Fibroblast of peridontal ligament (primary cell): ENCODE measurements at regions not wholly inside any gene's neighbourhood (a gene's known extent, or its start where the extent isn't known, plus 50 kb on each side); places are given as distances from the start of the nearest gene placed in this dataset.
"Not testable (repeated sequence)": the region's sequence is repeated elsewhere in the genome, so short reads cannot be mapped to it uniquely, and the experiment has no call there.

Experiments
- DNase-seq: peaks from one replicate; pipeline ENCODE4 v3.0.0-alpha.2; 2010; ENCODE audit errors: extremely low read depth

DNA sequence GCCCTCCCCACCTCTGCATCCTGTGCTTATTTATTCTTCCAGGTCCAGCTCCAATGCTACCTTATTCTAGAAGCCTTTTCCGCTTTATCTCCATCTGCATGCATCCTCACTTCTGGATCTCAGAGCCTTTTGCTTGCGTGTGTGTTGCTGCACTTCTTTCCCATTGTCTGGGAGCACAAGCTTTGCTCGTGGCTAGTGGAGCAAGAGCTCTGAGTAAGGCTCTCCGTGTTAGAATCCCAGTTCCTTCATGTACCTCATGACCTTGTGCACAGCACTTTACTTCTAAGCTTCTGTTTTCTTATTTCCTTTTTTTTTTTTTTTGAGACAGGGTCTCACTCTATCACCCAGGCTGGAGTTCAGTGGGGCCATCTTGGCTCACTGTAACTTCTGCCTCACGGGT, 140.0 kb upstream of the POU3F1 start:
- no peak for DNase-seq

DNA sequence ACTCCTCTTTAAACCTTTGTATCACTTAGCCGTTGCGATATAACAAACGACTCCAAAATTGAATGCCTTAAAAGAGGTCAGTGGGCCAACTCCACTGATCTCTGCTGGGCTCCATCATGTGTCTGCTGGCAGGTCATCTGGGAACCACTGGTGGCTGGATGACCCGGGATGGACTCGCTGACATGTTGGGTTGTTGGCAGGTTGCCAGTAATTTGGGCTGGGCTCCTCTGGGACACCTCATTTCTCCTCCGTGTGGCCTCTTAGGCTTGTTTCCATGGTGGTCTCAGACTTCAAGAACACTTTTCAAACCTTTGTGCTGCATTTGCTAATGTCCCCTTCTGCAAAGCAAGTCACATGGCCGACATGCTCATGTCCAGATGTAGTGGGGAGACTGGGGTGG, 139.3 kb upstream of the POU3F1 start:
- DNase-seq: no peak

DNA sequence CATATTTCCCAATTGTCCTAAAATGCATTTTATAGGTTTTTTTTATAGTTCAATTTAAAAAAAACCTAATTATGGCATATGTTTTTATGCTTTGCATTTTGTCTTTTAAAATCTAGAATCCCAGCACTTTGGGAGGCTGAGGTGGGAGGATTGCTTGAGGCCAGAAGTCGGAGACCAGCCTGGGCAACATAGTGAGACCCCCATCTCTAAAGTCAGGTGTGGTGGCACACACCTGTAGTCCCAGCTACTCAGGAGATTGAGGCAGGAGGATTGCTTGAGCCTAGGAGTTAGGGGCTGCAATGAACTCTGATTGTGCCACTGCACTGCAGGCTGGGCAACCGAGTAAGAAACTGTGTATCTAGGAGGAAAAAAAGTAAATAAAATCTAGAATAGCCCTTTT, 137.2 kb upstream of the POU3F1 start:
- DNase-seq: no peak

DNA sequence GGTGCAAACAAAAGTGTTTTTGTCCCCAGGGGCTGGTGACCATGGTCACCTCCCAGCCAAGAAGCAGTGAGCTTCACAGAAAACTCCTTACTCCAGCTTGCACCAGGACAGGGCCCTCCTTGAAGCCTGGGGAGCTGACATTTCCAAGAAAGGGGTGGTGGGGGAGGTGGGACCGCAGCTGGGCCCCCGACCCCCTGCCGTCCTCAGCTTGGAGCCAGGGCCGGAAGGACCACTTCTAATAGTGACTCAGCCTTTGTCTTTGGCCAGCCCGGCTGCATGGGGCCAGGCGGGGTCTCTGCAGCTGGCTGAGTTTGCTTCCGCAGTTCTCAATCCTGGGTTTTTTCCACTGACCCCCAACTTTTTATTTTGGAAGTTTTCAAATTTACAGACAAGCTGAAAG, 136.5 kb upstream of the POU3F1 start:
- DNase-seq: no peak

DNA sequence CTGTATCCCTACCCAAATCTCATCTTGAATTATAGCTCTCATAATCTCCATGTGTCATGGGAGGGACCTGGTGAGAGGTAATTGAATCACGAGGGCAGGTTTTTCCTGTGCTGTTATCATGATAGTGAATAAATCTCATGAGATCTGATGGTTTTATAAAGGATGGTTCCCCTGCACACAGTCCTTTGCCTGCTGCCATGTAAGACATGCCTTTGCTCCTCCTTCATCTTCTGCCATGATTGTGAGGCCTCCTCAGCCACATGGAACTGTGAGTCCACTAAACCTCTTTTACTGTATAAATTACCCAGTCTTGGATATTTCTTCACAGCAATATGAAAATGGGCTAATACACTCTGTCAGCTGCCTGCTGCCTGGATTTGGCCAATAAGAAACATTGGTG, 133.8 kb upstream of the POU3F1 start:
- DNase-seq: not testable (repeated sequence)

DNA sequence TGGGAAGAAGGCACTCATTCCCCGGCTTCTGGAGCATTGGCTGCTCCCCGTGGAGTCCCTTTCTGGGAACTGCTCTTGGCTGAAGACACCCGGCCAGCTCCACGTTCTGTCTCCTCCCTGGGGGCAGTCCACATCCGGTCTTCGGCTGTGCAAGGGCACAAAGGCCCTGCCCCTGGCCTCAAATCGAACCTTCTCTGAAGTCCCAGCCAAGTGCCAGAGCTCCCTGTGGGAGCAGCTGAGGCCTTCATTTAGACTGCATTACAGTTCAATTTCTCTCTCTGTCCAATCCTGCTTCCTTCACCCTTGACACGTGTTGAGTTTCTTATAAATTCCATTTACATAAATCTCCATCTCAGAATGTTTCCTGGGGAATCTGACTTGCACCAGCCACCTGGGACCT, 132.9 kb upstream of the POU3F1 start:
- no peak for DNase-seq

DNA sequence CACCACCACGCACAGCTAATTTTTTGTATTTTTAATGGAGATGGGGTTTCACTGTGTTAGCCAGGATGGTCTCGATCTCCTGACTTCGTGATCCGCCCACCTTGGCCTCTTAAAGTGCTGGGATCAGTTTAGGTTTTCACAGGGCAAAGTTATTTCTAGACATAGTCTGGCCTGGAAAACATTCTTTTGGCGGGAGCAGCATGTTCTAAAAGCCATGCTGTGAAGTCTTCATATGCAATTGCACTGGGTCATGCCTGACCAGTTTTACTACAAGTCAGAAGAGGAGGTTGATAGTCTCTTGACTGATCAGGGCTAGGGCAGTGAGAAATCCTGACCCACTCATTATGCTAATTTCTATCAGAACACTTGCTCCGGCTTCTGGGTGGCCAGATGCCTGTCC, 131.6 kb upstream of the POU3F1 start:
- DNase-seq: no peak

DNA sequence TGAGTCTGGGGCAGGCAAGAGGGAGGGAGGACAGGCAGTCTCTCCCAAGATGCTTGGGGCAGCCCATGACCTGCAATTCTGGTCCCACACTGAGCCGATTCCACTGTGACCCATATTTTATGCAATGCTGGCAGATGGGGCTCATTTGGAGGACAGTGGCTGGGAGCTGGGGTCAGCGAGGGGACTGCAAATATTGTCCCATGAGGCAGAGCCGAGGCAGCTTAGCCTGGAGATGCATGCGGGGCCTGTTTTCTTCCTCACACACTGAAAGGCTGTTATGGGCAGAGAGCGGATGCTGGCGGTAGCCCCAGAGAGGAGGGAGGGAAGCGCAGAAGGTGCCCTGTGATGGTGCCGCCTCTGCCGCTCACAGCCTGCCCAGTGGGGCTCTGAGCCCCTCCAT, 128.5 kb upstream of the POU3F1 start:
- no peak for DNase-seq

DNA sequence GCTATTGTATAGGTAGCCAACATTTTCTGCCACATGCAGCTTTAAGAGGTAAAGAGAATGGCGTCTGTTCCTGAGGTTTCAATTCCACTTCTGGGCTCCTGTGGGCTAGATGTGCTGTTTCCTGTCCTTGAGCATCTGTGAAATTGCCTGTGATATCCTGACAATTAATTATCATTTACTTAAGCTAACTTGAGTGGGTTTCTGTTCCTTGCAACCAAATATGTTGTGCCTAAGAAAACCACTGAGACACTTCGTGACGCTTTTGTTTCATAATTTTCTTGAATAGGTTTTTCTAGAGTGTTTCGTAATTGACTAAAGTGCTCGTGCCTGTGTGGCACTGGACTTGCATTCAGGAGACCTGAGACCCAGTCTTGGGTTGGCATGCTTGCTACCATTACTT, 127.3 kb upstream of the POU3F1 start:
- no peak for DNase-seq

DNA sequence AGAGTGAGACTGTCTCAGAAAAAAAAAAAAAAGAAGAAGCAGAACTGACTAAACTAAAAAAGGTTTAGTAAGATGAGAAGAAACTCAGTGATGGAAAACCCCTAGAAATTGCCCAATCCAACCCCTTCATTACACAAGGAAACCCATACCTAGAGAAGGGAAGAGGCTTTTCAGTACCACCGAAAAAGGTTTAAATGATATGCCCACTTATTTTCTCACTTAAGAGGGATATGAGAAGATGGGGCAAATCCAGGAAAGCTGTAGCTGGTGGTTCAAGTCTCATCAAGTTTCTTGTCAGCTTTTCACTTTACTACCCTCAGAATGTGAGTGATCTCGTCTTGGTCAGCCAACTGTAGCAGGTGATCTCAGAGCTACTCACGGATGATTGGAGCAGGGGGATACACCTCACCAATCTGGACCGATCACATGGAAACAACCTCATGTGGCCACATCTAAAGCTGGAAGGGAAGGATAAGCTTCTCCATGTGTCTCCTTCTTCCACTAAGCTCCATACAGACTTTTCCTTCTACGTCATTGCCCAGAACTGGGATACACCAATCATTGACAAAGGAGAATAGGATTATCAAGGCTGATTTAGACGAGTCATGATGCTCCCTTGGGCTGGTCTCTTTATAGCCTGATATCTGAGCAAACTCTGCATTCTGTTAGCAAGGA, 126.7 kb upstream of the POU3F1 start:
- no peak for DNase-seq

DNA sequence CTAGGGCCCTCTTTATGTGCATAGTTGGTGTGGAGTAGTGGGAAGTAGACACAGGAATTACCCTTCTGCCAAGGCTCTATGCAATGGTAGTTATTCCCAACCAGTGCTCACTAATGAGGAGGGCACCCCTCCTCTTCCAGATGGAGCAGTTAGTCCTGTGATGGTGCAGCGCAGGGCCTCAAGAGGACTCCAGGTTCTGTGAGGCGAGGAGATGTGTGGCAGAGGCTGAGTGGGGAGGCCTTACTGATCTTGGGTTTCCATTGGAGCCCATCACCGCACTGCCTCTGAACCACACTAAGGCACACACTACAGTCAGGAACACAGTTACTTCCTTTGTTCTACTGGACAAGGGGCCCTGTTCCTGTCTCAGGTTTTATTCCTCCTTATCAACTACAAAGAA, 122.5 kb upstream of the POU3F1 start:
- no peak for DNase-seq

DNA sequence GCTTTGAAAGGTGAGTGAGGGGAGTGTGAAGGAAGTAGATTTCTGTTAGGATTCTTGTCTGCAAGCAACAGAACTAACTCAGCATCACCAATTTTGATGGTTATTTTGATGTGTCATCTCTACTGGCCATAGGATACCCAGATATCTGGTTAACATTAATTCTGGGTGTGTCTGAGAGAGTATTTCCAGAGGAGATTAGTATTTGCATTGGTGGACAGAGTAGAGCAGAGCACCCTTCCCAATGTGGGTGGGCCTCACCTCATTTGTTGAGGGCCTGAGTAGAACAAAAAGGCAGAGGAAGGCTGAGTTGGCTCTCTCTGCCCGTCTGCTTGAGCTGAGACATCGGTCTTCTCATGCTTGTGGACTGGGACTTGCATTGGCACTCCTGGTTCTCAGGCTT, 121.8 kb upstream of the POU3F1 start:
- no peak for DNase-seq

DNA sequence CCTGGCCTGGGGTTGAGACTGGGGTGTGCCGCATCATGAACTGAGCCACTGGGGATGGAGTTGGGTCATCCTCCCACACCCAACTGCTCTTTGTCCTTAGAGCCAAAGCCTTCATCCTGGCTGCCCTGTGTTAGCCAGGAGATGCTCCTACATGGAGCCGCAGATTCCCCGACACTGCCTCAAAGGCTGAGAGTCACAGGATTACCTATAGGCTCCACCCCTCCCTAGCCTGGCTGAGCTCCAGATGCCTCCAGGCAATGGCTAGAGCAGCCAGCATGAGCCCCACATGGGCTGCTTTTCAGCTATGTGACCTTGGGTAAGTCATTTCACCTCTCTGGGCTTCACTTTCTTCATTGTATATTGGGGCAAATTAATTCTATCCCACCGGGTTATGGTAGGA, 119.9 kb upstream of the POU3F1 start:
- no peak for DNase-seq

DNA sequence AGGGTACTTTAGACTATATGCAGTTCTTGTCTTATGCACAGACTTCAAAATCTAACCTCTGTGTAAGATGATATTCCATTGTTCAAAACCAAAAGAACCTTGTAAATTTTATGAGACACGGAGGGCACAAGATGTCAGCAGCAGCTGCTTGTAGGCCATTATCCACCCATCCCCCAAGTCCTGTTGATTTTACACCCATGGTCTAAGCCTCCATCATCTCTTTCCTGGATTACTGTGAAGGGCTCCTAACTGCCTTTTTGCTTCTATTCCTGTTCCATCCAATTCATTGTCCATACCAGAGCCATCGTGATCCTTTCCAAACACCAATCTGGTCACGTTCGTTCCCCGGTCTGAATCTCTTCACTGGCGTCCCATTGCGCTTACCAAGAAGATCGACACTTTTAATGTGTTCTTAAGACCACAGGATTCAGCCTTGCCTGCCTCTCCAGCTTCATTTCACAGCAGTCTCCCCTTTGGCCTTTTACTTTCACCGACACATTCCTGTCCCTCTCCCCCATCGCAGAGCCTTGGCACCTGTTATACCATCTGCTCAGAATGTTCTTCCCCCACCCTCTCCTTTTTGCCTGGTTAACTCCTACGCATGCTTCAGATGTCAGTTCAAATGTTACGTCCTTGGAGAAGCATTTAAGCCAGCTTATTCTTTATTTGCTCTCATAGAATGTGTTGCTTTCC, 107.3 kb upstream of the POU3F1 start:
- DNase-seq: no peak

DNA sequence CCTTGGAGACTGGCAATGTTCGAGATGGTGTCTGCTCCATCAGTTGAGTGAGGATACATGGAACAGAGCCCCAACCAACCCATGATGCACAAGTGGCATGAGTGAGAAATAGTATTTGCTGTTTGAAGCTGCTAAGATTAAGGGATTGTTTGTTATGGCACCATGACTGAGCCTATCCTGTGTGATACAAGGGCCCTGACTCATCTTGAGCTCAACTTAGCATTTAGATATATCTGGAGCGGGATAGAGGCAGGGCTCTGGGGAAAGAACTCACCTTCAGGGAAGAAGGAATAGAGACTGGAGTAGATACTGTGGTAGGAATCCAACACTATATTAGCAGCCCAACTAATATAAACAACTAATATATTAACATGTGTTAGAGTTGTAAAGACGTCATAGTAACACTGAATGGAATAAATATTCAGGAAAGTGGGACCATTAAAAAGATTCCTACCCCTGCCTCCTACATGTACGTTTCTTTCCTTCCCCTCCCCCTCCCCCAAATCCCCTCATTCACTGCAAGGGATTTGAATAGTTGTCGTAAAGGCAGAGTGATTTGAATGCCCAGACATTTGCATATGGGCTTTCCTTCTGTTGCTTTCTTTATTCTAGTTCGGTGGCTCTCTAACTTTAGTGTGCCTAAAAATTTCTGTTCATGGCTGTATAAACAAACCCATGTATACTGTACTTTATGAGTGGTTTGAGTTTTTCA, 106.6 kb upstream of the POU3F1 start:
- no peak for DNase-seq

DNA sequence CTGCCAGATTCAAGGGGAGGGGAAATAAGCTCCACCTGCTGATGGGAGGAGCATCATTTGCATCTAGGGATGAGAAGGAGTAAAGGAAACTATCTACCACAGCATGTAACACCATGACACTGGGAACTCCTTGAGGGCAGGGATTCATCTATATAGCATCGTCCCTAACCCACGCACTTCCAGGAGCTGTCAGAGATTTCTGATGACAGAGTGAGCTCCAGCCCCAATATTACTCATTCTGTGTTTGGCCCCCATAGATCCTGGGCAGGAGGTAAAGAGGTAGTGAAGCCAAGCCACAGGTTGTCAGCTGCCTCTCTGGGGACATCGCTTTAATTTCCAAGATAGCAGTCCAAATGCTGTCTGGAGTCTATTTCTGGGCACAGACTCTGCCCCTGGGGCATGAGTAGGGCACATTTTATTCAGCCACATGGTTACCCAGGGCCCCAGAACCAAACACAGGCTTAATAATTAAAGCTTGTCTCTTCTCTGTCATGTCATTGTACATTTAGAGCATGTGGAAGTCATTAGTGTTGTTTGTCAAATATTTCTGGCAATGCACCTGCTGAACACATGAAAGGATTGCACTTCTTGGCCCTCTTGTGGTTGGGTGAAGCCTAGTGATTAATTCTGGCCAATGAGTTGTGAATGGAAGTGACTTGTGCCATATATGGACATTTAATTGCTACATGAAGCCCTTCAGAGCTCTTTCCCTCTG, 105.9 kb upstream of the POU3F1 start:
- DNase-seq: no peak

DNA sequence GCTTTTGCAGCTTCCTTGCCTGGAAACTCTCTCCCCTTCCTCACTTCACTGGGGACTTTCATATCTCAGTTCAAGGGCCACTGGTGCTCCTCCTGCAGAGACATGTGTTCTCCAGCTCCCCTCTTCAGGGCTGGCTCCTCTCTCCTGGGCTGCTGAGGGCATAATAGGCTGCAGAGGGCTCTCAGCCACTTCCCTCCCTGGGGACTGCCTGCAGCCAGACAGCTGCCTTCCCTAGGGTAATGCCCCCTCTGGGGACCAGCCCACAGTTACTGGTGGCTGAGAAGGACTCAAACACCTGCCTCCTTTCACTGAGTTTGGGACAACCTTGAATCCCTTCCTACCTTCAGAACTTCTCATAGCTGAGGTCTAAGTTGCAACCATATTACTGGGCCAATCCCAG, 104.8 kb upstream of the POU3F1 start:
- no peak for DNase-seq

DNA sequence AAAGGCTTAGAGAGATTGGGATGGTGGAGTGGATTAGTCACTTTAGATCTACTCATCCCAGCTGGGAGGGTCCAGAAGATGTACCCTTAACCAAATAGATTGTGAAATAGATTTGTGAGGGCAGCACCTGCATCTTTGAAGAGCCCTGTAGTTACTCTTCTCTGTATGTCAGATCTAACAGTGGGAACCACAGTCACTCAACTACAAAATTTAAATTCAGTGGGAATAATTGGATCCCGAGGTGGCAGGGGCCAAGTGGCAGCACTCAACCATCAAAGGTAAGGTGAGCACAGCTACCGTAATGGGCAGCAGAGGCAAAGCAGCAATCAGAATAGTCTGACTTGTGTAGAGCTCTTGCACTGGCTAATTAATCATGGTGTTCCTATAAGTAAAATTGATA, 99.5 kb upstream of the POU3F1 start:
- DNase-seq: not testable (repeated sequence)

DNA sequence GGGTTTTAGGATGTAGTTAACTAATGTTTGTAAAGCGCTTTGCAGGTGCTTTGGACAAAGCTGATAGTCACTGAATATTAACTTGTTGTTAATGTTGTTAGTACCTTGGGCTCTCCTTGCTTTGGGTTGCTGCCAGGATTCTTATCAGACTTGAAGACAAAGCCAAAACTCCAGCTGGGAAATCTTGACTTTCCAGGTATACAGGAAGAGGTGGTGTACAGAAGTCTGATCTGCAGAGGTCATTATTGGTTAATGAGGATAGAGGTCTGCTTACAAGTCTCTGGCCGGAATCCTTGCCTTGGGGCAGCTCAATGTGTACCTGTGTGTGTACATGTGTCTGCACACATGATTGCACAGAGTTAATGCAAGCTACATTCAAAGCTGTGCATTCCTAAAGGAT, 96.0 kb upstream of the POU3F1 start:
- DNase-seq: no peak

DNA sequence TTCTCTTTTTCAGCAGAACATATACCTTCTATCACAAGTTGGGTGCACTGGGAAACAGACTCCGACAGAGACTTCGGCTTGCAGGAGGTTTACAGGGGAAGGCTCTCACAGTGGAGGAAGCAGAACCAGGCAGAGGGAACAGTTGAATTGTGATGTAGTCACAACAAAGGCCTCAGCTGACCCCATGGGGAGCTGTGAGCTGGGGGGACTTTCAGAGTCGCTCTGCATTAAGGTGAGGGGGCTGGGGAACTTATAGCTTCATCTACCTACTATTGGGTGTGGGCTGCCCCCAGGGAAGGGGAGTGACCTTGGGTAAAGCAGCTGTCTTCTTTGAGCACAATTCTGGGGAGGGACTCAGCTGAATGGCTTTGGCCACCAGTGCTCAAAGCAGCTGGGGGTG, 94.9 kb upstream of the POU3F1 start:
- no peak for DNase-seq

DNA sequence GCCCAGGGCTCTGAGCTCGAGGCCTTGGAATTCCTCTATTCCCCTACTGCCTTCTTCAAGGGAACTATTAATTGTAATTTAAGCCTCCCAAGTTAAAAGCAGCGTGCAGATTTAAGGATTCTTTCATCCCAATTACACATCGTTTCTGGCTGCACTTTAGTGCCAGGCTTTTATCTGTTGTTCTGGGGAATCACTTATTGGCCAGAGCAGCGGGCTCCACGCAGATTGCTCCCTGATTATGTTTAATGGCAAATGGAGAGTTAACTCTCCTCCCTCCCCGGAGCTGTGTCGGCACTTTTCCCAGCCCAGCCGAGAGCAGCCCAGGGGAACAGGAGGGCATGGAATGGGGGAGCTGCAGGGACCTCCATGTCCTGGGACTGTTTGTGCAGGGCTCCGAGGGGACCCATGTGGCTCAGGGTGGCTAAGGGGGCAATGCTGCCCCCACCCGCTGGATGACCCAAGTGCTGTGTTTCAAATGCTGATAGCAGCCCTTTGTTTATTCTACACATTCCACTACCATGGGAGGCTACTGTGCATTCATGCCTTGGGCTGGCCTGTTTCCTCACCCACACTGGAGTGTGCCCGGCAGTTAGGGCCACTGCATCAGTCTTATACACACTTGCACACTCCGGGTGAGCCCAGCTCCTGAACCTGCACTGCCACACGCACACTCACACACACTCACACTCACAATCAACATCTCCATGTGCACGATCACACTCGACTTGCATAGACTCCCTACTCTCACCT, 93.3 kb upstream of the POU3F1 start:
- peak; percentile 13 for DNase-seq
